ENCODE measurements at regions not wholly inside any gene's neighbourhood (a gene's known extent, or its start where the extent isn't known, plus 50 kb on each side); places are given as distances from the start of the nearest gene placed in this dataset.

DNA sequence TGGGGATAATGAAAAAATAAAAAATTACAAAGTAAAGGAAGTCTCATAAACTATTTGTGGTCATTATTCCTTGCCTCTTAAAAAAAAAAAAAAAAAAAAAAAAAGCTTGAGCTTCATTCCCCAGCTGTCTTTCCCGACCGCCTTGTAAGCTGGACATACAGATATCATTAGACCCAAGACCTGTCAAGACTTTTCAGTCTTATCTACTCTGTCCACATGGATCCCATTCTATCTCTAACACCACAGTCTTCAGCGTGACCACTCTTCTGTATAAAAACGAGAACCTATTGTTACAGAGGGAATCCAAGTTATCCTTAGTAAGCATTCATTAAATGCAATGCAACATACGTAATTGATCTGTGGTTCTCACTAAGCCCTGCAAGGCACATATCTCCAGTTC is 423.5 kb downstream of the MEI4 start:
- TF ChIP-seq, protein P1, sequence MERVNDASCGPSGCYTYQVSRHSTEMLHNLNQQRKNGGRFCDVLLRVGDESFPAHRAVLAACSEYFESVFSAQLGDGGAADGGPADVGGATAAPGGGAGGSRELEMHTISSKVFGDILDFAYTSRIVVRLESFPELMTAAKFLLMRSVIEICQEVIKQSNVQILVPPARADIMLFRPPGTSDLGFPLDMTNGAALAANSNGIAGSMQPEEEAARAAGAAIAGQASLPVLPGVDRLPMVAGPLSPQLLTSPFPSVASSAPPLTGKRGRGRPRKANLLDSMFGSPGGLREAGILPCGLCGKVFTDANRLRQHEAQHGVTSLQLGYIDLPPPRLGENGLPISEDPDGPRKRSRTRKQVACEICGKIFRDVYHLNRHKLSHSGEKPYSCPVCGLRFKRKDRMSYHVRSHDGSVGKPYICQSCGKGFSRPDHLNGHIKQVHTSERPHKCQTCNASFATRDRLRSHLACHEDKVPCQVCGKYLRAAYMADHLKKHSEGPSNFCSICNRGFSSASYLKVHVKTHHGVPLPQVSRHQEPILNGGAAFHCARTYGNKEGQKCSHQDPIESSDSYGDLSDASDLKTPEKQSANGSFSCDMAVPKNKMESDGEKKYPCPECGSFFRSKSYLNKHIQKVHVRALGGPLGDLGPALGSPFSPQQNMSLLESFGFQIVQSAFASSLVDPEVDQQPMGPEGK (CRISPR knock-in tag; IDR thresholded peaks at IDR 0.05; ENCODE audit: borderline replicate concordance) = no peak
- no peak for TF ChIP-seq ZNF565 (CRISPR knock-in tag; conservative IDR thresholded peaks at IDR 0.05; ENCODE audit: low read depth)
- TF ChIP-seq ZFP3 (CRISPR knock-in tag; IDR thresholded peaks at IDR 0.05) = no peak
- TF ChIP-seq RARB (CRISPR knock-in tag; IDR thresholded peaks at IDR 0.05) = no peak
- no peak for TF ChIP-seq ARNTL (CRISPR knock-in tag; IDR thresholded peaks at IDR 0.05; ENCODE audit: borderline replicate concordance, low read depth)
- TF ChIP-seq, protein P2, sequence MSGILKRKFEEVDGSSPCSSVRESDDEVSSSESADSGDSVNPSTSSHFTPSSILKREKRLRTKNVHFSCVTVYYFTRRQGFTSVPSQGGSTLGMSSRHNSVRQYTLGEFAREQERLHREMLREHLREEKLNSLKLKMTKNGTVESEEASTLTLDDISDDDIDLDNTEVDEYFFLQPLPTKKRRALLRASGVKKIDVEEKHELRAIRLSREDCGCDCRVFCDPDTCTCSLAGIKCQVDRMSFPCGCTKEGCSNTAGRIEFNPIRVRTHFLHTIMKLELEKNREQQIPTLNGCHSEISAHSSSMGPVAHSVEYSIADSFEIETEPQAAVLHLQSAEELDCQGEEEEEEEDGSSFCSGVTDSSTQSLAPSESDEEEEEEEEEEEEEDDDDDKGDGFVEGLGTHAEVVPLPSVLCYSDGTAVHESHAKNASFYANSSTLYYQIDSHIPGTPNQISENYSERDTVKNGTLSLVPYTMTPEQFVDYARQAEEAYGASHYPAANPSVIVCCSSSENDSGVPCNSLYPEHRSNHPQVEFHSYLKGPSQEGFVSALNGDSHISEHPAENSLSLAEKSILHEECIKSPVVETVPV (CRISPR knock-in tag; IDR thresholded peaks at IDR 0.05) = no peak

All from SK-N-SH treated with all-trans-retinoic acid at 6 μM for 48 hours (cell line).